Hindlimb muscle (tissue), 1 donor: ENCODE measurements at regions not wholly inside any gene's neighbourhood (a gene's known extent, or its start where the extent isn't known, plus 50 kb on each side); places are given as distances from the start of the nearest gene placed in this dataset.

Experiments used
- DNase-seq: peaks from one replicate; pipeline ENCODE4 v3.0.0-alpha.2; 2013

DNA sequence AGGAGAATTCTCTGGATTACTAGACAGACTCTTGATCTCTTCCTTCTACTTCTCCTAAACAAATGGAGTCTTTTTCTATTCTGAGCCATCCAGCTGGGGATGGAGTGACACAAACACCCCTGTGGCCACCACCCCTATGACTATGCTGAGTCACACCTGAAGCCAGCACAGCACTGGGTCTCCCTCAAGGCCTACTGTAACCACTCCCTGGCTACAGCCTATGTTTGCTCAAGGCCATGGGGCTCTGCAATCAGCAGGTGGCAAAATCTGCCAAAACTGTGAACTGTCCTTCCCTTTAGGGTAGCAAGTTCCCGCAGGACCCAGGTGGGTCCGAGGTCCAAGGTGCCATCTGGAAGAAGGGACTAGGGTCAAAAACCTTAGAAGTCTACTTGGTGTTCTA is 132.3 kb downstream of the TINAG start:
- DNase-seq, result no peak

- DNase-seq, result no peak
These were observed 132.8 kb downstream of the TINAG start for GRCh38 chr6:54441020-54441419.

- DNase-seq, result no peak
These were observed 133.5 kb downstream of the TINAG start for GRCh38 chr6:54441687-54442248.

GRCh38 chr6:54445207-54445606 is 137.0 kb downstream of the TINAG start:
- DNase-seq, result no peak

DNA sequence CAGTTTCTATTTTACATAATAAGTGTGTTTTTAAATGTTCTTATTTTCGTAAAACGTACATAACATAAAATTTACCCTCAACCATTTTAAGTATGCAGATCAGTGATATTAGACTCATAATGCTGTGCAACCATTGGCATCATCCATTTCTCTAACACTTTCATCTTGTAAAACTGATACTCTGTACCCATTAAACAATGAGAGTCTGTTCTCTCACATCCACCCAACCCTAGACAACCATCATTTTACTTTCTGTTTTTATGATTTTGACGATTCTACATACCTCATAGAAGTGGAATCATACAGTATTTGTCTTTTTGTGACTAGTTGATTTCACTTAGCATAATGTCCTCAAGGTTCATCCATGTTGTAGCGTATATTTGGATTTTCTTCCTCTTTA is 140.4 kb downstream of the TINAG start:
- no peak for DNase-seq

GRCh38 chr6:54451516-54451915 is 143.3 kb downstream of the TINAG start:
- no peak for DNase-seq

DNA sequence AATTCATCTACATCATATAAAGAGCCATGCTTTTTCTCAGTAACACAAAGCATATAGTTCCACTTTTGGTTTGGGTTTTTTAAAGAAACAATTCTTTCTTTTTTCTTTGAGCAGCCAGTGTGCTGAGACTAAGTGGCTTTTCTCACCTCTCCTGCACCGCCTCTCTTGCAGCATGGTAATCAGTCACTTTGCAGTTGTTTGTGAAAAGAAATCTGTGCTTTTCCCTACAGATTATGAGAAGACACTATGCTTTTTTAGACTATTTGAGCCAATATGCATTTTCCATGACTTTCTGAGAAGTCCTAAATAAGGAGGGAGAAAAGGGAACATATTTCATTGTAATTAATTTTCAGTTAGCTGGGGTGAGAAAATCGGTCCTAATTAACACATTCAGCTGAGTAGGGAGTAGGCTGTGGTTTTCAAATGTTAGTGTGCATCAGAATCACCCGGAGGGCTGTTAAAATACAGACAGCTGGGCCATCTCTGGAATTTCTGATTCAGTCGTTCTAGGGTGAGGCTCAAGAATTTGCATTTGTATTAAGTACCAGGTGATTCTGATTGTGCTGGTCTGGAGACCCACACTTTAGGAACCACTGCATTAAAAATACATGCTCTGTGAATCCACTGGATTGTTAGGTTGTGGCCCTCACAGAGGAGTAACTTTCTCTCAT is 155.2 kb downstream of the TINAG start:
- no peak for DNase-seq

- DNase-seq, result no peak
These were observed 157.5 kb downstream of the TINAG start for GRCh38 chr6:54465649-54466300.

- no peak for DNase-seq
These were observed 159.1 kb downstream of the TINAG start for GRCh38 chr6:54467384-54467783.

- DNase-seq, result no peak
These were observed 165.1 kb downstream of the TINAG start for GRCh38 chr6:54473328-54473727.

- no peak for DNase-seq
These were observed 166.7 kb downstream of the TINAG start for GRCh38 chr6:54474898-54475297.

DNA sequence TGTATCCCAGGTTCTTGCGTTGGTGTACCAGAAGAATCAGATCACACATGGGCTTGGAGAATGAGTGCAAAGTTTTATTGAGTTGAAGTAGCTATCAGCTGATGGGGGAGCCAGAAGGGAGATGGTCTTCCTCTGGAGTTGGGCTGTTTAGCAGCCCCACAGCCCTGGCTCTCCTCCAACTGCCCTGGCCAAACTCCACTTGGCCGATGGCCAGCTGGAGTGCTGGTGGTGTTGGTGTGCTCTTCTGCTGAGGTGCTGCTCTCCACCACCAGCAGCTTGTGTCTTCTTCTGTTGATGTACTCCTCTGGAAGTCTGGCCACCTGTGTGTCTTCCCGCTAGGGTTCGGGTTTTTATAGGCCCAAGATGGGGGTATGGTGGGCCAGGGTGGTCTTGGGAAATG is 172.8 kb downstream of the TINAG start:
- no peak for DNase-seq

DNA sequence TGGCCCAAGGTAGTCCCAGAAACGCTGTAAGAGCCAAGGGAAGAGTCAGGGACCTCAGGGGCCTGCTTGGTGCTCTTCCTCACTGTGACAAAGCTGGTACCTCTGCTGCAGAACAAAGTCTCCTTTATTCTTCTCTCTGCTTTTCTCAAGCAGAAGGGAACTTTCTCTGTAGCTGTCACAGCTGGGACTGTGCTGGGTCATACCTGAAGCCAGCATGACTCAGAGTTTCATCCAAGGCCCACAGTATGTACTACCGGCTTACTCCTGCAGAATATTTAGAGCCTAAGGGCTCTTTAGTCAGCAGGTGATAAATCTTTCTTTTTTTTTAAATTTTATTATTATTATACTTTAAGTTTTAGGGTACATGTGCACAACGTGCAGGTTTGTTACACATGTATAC is 183.2 kb downstream of the TINAG start:
- DNase-seq, result no peak

DNA sequence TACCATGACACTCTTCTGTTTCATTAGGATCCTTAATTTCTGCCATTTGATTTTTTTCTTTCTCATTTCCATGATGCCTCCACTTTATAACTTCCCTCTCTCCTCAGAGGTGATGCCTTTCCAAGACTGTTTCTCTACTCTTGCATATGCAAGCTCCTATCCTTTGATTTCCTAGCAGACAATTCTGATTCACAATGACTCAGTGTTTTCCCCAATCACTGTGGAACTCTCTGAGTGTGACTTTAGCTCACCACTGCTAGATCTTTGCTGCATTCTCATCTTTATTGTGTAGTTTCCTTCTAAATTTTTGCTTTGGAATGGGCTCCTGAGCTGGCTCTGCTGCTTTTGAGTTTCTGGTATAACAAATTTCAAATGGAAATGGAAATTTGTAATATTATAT is 184.9 kb downstream of the TINAG start:
- DNase-seq, result no peak

GRCh38 chr6:54503144-54503543 is 194.9 kb downstream of the TINAG start:
- no peak for DNase-seq

DNA sequence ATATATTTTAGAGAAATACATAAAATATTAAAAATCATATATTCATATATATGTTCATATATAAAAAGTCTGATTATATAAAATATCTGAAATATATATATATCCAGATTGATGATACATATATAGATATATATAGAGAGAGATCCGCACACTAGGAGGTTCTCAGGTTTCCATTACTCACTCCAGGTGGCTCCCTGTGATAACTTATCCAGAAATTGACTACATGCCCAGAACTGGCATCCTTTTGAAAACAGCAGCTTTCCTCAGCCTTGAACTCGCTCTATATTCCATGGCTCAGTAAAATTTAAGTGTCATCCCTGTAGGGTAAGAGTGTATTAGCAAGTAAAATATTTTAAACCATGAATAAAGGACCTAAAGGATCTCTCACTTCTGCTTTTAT is 206.8 kb downstream of the TINAG start:
- DNase-seq, result no peak

GRCh38 chr6:54515713-54516112 is 207.5 kb downstream of the TINAG start:
- DNase-seq, result no peak

GRCh38 chr6:54516321-54516720 is 208.1 kb downstream of the TINAG start:
- peak; percentile 6 for DNase-seq

- no peak for DNase-seq
These were observed 210.9 kb downstream of the TINAG start for GRCh38 chr6:54519161-54519560.

GRCh38 chr6:54525731-54526130 is 217.5 kb downstream of the TINAG start:
- DNase-seq, result no peak

GRCh38 chr6:54533567-54533966 is 225.3 kb downstream of the TINAG start:
- no peak for DNase-seq

GRCh38 chr6:54535568-54535967 is 227.3 kb downstream of the TINAG start:
- DNase-seq, result no peak

DNA sequence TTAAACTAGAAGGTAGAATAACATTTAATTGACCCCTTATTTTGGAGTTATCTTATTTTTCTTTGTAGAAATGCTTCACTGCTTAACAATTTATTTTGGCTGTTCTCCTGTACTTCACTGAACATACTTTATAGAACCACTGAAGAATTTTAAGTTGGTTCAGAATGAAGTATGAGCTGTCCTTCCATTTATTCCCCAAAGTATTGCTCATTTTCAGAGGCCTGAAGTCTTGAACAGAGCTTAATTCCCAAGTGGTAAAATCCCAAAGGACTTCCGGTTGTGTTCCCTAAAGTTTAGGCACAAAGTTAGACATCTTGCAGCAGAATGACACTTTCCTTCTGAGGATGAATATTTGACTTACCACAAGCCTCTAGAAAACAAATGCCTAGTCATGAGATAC is 233.3 kb downstream of the TINAG start:
- no peak for DNase-seq

DNA sequence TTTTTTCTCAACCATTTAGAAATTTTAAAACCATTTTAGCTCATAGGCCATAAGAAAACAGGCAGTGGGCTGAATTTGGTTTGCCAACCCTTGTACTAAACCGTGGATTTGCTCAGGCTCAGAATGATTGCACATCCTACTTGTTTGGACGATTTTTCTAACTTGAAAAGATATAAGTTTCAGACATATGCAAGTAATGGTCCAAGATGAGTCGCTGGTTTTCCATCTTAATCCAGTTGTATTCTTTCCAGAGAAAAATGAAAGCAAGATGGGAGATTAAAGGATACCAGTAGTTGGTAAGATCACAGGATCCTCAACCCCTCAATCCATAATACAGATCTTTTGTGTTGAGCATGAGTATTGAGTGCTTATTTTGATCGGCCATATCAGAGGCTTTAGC is 250.9 kb downstream of the TINAG start:
- no peak for DNase-seq
